H1 (cell line): ENCODE measurements at regions not wholly inside any gene's neighbourhood (a gene's known extent, or its start where the extent isn't known, plus 50 kb on each side); places are given as distances from the start of the nearest gene placed in this dataset.

ENCODE experiments used
- SP2 ChIP-seq: IDR thresholded peaks from 2 replicates; pipeline ENCODE4 v1.6.1; 2012; ENCODE audit warnings: mild to moderate bottlenecking, low read length, inconsistent platforms
- SRF ChIP-seq: IDR thresholded peaks from 2 replicates; pipeline ENCODE4 v1.6.1; 2011; ENCODE audit warnings: mild to moderate bottlenecking, low read depth, low read length, moderate library complexity
- TF ChIP-seq, protein P1 (sequence below): fragments of 300-600 bp; sonication (generic); IDR thresholded peaks from 2 replicates; pipeline ENCODE4 v1.7.1; 2012; ENCODE audit warnings: low read length, moderate library complexity, mild to moderate bottlenecking, inconsistent platforms; ENCODE audit not compliant: insufficient replicate concordance

DNA sequence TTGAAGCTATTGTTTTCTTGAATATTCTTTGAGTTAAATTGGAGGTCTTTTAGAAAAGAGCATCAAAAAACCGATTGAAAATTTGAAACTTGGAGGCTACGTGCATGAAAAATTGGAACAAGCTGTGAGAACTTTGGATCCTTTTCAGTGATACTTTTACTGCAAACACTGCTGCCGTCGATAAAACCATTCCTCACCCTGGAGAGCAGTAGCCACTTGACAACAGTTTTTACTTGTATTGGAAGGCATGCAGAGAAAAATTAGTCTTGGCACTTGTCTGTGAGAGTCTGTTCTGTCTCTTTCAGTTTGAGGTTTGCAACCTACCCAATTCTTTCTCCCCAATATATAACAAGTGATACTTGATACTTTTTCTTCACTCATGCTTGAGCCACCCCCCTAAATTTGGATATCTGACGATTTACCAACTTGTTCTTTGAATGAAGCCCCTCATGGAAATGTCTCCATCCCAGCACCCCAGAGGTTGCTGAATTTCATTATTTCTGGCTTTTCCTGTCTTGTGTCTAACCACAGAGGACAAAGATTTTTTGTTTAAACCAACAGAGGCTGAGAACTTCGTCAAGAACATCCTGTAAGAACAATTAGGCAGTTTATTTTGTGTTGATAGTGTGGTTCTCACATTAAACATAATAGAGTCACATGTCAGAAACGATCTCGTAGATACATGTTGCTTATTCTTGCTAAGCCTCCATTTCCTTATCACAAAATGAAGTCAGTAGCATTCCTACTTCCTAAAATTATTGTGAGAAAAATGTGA lies 307.3 kb upstream of the PLSCR5 start (continued):
- TF ChIP-seq, protein P1, sequence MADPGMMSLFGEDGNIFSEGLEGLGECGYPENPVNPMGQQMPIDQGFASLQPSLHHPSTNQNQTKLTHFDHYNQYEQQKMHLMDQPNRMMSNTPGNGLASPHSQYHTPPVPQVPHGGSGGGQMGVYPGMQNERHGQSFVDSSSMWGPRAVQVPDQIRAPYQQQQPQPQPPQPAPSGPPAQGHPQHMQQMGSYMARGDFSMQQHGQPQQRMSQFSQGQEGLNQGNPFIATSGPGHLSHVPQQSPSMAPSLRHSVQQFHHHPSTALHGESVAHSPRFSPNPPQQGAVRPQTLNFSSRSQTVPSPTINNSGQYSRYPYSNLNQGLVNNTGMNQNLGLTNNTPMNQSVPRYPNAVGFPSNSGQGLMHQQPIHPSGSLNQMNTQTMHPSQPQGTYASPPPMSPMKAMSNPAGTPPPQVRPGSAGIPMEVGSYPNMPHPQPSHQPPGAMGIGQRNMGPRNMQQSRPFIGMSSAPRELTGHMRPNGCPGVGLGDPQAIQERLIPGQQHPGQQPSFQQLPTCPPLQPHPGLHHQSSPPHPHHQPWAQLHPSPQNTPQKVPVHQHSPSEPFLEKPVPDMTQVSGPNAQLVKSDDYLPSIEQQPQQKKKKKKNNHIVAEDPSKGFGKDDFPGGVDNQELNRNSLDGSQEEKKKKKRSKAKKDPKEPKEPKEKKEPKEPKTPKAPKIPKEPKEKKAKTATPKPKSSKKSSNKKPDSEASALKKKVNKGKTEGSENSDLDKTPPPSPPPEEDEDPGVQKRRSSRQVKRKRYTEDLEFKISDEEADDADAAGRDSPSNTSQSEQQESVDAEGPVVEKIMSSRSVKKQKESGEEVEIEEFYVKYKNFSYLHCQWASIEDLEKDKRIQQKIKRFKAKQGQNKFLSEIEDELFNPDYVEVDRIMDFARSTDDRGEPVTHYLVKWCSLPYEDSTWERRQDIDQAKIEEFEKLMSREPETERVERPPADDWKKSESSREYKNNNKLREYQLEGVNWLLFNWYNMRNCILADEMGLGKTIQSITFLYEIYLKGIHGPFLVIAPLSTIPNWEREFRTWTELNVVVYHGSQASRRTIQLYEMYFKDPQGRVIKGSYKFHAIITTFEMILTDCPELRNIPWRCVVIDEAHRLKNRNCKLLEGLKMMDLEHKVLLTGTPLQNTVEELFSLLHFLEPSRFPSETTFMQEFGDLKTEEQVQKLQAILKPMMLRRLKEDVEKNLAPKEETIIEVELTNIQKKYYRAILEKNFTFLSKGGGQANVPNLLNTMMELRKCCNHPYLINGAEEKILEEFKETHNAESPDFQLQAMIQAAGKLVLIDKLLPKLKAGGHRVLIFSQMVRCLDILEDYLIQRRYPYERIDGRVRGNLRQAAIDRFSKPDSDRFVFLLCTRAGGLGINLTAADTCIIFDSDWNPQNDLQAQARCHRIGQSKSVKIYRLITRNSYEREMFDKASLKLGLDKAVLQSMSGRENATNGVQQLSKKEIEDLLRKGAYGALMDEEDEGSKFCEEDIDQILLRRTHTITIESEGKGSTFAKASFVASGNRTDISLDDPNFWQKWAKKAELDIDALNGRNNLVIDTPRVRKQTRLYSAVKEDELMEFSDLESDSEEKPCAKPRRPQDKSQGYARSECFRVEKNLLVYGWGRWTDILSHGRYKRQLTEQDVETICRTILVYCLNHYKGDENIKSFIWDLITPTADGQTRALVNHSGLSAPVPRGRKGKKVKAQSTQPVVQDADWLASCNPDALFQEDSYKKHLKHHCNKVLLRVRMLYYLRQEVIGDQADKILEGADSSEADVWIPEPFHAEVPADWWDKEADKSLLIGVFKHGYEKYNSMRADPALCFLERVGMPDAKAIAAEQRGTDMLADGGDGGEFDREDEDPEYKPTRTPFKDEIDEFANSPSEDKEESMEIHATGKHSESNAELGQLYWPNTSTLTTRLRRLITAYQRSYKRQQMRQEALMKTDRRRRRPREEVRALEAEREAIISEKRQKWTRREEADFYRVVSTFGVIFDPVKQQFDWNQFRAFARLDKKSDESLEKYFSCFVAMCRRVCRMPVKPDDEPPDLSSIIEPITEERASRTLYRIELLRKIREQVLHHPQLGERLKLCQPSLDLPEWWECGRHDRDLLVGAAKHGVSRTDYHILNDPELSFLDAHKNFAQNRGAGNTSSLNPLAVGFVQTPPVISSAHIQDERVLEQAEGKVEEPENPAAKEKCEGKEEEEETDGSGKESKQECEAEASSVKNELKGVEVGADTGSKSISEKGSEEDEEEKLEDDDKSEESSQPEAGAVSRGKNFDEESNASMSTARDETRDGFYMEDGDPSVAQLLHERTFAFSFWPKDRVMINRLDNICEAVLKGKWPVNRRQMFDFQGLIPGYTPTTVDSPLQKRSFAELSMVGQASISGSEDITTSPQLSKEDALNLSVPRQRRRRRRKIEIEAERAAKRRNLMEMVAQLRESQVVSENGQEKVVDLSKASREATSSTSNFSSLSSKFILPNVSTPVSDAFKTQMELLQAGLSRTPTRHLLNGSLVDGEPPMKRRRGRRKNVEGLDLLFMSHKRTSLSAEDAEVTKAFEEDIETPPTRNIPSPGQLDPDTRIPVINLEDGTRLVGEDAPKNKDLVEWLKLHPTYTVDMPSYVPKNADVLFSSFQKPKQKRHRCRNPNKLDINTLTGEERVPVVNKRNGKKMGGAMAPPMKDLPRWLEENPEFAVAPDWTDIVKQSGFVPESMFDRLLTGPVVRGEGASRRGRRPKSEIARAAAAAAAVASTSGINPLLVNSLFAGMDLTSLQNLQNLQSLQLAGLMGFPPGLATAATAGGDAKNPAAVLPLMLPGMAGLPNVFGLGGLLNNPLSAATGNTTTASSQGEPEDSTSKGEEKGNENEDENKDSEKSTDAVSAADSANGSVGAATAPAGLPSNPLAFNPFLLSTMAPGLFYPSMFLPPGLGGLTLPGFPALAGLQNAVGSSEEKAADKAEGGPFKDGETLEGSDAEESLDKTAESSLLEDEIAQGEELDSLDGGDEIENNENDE = no peak
- no peak for TF ChIP-seq SP2
- no peak for TF ChIP-seq SRF
